ENCODE measurements at regions not wholly inside any gene's neighbourhood (a gene's known extent, or its start where the extent isn't known, plus 50 kb on each side); places are given as distances from the start of the nearest gene placed in this dataset.

GRCh38 chrX:80098038-80098437 lies 83.5 kb downstream of the TBX22 start:
- no peak for DNase-seq

DNA sequence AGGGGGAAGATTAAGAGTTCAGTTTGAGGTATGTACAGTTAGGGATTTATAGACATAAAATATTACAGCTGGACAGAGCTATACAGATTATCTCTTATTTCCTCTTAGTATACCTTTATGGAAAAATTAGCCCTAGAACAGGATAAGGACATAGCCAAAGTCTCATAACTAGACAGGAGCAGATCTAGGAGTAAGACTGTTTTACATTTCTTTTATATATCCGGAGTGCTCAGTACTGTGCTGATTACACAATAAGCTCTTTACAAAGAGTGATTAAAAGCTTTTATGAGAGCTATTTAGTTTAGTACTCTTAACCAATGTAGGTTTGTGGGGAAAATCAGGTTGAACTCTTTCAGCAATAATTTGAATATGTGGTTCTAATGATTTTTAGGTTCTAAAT lies 105.8 kb downstream of the TBX22 start:
- DNase-seq: no peak

- DNase-seq: no peak
Observed at GRCh38 chrX:80138938-80139337, 124.4 kb downstream of the TBX22 start.

DNA sequence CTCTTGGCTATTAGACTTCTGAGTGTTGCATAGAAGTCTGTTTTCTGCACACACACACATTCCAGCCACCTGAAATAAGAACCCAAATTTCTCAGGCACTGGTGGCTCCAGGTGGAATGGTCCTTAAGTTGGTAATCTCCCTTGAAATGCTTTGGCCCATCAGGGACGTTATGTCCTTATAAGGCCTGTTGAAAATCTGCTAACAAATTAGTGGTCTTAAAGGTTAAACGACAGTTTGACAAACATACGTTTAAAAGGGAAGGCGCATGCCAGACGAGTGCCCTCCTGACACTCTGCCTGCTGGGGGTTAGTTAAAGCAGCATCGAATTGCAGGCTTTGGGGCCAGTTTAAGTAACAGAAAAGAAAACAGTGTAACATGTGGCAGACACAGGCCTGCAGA lies 125.0 kb downstream of the TBX22 start:
- no peak for DNase-seq

GRCh38 chrX:80170581-80170980 lies 156.0 kb downstream of the TBX22 start:
- no peak for DNase-seq

GRCh38 chrX:80173261-80173660 lies 158.7 kb downstream of the TBX22 start:
- DNase-seq: no peak

GRCh38 chrX:80174925-80175574 lies 160.5 kb downstream of the TBX22 start:
- DNase-seq: no peak

DNA sequence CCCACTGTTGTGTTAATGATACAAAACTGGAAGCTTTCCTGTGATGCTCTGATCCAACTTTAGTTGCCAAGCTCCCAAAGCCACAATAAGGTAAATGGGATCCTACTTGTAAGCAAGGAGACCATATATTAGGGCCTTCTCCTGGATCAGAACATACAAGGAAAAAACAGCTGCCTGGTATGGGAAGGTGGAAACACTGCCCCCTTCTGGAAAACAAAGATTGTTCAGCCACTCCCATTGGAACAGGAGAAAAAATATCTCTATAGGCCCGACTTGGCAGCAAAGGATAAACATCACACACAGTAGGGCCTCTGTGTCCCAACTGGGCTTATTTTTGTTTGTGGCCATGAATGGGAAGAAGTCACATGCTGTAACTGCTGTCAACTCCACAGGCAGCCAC lies 166.5 kb downstream of the TBX22 start:
- no peak for DNase-seq

DNA sequence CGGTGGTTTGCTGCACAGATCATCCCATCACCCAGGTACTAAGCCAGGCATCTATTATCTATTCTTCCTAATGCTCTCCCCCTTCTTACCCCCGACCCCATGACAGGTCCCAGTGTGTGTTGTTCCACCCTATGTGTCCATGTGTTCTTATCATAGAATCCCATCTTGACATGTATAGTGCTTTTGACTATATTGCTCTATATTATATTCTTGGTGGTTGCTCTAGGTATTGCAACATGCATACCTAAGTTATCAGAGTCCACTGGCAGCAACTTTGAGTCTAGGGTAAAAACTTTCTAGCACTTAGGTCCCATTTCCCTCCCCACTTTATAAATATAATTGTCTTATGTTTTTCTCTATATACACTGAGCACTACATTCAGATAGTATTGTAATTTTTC lies 170.3 kb downstream of the TBX22 start:
- DNase-seq: no peak

- no peak for DNase-seq
Observed at GRCh38 chrX:80206647-80207046, 192.1 kb downstream of the TBX22 start.

DNA sequence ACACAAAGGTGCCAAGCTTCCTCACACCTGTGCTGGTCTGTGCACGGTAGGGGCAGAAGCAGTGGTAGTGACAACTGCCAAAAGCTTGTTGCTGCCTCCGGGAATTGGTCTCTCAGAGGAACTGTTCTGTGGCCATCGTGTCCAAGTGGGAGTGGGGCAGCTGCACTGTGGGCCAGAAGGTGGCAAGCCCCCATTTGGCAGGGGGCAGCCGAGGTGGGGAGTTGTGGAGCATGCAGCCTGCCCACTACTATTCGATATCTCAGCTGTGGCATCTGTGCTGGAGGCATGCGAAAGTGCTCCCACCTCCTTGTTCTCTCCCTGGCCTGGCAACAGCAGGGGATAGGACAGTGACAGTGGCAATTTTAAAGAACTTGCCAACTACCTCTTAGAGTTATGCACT lies 192.8 kb downstream of the TBX22 start:
- DNase-seq: no peak

DNA sequence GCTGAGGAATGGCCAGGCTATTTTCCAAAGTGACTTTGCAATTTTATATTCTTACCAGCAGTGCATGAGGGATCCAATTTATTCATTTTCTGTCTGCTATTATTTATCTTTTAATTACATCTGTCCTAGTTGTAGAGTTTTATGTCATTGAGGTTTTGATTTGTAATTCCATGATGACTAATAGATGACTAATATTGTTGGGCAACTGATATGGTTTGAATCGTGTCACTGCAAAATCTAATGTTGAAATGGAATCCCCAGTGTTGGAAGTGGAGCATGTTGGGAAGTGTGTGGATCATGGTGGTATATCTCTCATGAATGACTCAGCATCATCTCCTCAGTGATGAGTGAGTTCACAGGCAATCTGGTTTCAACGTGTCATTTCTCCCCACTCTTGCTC lies 201.5 kb downstream of the TBX22 start:
- DNase-seq: no peak

GRCh38 chrX:80223982-80224579 lies 196.2 kb upstream of the TENT5D start:
- DNase-seq: peak; percentile 24

DNA sequence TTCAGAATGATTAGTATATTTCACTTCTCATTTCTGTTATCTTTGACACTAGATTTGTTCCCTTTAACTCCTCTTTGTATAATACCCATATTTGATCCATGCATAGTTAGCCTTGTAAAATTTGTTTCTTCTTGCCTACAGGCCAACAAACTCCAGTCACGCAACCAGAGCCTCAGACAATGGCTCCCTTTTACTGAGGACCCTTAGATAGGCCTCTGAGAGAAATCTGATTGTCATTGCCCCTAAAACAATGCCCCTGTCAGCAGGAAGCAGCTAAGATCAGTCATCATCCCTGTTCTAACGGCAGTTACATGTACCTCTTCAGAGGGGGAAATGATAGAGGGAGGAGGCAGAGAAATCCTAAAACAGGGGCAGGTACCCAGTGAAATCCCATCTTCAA lies 190.6 kb upstream of the TENT5D start:
- no peak for DNase-seq

GRCh38 chrX:80237072-80237471 lies 183.2 kb upstream of the TENT5D start:
- no peak for DNase-seq

- DNase-seq: no peak
Observed at GRCh38 chrX:80246271-80246670, 174.0 kb upstream of the TENT5D start.

DNA sequence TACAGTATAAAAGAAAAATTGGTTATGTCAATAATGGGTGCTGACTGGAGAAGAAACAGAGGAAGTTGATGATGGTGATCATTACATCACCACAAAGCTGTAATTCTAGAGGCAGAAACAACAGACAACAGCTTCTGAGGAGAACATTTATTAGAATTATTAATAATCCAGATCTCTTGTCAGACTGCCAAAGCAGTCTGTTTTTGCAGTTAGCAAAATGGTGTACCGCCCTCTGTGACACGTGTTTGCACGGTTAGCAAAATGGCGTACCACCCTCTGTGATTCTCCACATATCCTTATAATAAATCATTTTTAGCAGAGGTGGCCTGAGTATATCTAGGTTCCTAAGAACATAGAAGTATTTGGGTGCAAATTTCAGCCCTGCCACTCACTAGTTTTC lies 154.0 kb upstream of the TENT5D start:
- no peak for DNase-seq

DNA sequence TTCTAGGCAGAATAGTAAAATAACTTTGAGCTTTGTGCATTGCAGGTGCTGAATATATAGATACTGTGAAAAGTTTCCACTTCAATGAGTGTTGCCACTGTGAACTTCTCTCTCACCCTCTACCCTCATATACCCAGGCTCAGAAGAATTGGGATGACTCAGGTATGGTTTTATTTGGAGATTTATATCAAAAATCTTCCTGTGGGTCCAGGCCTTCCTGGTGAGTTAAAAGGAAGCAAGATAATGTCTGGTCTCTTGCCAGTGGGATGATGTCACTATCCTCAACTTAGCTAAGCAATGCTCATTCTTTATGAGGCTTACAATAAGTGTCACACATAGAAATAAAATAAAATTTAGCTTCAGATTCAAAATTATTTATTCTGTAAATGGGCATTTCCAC lies 153.3 kb upstream of the TENT5D start:
- DNase-seq: no peak

GRCh38 chrX:80267790-80268189 lies 152.5 kb upstream of the TENT5D start:
- DNase-seq: no peak

GRCh38 chrX:80282535-80282934 lies 137.7 kb upstream of the TENT5D start:
- no peak for DNase-seq

DNA sequence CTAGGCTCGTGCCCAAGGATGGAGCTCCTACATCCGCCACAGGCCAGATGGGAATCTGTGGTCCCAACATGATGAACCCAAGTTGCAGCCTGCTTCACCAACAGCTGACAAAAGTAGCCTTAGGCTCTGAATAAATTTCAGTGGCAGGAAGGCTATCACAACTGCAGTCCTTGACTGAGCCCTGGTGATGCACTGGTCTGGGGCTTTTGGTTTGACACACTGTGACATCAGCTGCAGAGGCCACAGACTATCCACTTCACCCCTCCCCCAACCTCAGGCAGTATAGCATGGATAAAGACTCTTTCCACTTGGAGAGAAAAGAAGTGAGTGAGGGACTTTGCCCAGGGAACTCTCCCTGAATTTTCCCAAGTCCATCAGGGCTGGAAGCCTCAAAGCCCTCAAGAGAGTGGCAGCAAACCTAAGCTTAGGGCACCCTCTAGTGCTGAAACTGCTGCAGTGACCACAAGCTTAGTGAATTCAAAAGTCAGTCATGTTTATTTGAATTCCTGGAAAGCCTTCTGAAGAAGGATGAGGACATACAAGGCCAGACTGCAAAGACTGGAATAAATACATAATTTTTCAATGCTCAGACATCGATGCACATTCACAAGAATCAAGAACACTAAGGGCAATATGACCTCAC lies 135.0 kb upstream of the TENT5D start:
- DNase-seq: no peak

DNA sequence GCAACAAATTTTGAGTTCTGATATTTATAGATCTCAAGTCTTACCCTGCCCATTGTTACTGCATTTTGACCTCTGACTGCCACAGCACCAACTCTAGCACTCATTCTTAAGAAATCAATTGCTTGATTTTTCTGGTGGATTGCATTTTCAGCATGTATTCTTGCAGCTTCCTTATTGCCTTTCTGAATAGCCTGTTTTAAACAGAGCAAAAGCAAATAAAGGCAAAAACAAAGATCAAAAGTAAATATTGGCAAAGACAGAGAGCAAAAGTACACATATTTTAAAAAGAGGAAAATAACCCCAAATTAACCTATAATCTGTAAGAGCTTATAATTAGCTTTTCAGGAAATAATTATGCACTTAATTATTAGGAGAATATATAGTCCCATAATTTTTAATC lies 129.4 kb upstream of the TENT5D start:
- DNase-seq: no peak

DNA sequence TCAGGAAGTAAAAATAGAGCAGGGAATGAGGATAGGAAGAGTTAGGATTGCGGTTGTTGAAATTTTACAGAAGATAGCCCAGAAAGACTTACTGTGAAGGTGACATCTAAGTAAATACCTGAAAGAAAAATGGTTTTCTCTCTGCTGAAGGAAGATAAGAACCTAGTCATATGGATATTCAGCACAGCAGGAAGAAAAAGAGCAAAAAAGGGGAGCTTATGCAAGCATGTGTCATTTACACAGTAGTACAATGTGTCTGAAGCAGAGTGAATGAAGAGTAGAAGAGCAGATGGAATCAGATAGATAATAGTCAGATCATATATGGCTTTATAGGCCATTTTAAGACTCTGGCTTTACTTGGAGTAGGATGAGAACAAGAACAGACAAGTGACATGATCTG lies 126.9 kb upstream of the TENT5D start:
- no peak for DNase-seq

DNA sequence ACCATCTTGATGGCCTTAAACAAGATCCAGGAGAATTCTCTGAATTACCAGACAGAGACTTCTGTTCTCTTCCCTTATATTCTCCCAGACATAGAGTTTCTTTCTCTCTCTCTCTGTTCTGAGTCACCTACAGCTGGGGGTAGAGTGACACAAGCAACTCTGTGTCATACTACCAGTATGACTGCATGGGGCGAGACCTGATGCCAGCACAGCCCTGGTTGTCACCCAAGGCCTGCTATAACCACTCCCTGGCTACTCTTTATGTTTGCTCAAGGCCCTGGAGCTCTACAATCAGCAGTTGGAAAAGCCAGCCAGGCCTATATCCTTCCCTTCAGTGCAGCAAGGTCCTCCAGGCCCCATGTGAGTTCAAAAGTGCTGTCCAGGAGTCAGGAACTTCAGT lies 114.2 kb upstream of the TENT5D start:
- no peak for DNase-seq

- no peak for DNase-seq
Observed at GRCh38 chrX:80312448-80312847, 107.8 kb upstream of the TENT5D start.
